ENCODE measurements at regions not wholly inside any gene's neighbourhood (a gene's known extent, or its start where the extent isn't known, plus 50 kb on each side); places are given as distances from the start of the nearest gene placed in this dataset.

DNA sequence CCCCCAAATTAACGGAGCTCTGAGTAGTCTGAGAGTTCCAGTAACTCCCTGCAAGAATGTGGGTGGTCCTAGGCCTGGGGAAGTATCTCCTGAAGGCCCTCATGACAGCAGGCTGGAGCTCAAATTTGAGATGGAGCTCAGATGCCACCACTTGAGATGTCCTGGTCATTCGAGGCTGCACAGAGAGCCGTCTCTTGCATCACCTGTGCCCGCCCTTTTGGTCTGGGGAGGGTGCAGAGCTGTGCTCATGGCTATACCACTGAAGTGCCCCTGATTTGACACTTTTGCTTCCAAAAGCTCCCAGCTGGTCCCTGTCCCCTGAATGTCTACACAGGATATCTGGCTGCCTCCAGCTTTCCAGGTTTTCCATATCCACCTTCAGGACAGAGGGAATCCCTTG is 214.0 kb upstream of the B3GAT1 start:
- in situ Hi-C loops (cut with MboI; ENCODE audit: low sequenced_read_pairs, unreplicated experiment), result no loop called here
- no peak for DNase-seq (ENCODE audit: low spot score)
- TF ChIP-seq, protein P1, sequence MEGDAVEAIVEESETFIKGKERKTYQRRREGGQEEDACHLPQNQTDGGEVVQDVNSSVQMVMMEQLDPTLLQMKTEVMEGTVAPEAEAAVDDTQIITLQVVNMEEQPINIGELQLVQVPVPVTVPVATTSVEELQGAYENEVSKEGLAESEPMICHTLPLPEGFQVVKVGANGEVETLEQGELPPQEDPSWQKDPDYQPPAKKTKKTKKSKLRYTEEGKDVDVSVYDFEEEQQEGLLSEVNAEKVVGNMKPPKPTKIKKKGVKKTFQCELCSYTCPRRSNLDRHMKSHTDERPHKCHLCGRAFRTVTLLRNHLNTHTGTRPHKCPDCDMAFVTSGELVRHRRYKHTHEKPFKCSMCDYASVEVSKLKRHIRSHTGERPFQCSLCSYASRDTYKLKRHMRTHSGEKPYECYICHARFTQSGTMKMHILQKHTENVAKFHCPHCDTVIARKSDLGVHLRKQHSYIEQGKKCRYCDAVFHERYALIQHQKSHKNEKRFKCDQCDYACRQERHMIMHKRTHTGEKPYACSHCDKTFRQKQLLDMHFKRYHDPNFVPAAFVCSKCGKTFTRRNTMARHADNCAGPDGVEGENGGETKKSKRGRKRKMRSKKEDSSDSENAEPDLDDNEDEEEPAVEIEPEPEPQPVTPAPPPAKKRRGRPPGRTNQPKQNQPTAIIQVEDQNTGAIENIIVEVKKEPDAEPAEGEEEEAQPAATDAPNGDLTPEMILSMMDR (IDR thresholded peaks at IDR 0.05; ENCODE audit: borderline replicate concordance, control extremely low read depth, extremely low read depth, insufficient read depth, missing control alignments), result no peak

DNA sequence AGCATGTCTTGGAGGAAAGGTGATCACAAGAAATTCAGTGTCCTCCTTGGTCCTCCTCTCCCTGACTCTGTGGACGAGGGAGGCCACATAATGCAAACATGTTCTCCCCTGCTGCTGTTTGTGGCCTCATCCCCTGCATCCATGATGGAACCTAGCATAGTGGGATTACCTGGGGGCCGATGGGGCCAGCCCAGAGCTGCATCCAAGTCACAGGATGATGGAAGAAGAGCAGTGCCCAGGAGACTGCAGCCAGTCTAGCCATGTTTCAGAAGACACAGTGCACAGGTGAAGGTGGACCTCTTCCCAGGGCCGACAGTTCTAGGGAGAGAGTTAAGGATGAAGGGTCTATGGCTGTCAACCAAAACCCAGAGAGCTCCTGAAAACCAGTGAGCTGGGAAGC is 213.6 kb upstream of the B3GAT1 start:
- TF ChIP-seq, protein P1 (IDR thresholded peaks at IDR 0.05; ENCODE audit: borderline replicate concordance, control extremely low read depth, extremely low read depth, insufficient read depth, missing control alignments), result no peak
- in situ Hi-C loops (cut with MboI; ENCODE audit: low sequenced_read_pairs, unreplicated experiment), result no loop called here
- no peak for DNase-seq (ENCODE audit: low spot score)

DNA sequence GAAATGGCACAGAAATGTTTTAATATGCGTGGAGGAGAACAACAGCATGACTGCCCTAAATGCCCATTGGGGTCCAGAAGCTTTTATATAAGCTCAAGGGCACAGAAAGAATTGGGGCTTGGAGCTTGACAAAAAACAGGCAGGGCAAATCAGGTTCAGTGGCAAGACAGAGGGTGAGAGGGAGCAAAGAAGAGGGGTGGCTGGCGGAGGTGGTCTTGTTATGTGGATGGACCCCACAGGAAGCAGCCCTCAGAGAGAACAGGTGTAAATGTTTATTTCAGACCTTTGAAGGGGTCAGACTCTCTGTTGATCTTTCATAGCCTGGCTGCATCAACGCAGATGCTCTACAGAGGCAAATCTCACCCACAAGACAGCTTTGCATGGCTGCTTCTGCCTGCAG is 213.1 kb upstream of the B3GAT1 start:
- TF ChIP-seq, protein P1 (IDR thresholded peaks at IDR 0.05; ENCODE audit: borderline replicate concordance, control extremely low read depth, extremely low read depth, insufficient read depth, missing control alignments), result no peak
- no peak for DNase-seq (ENCODE audit: low spot score)
- in situ Hi-C loops (cut with MboI; ENCODE audit: low sequenced_read_pairs, unreplicated experiment), result no loop called here

DNA sequence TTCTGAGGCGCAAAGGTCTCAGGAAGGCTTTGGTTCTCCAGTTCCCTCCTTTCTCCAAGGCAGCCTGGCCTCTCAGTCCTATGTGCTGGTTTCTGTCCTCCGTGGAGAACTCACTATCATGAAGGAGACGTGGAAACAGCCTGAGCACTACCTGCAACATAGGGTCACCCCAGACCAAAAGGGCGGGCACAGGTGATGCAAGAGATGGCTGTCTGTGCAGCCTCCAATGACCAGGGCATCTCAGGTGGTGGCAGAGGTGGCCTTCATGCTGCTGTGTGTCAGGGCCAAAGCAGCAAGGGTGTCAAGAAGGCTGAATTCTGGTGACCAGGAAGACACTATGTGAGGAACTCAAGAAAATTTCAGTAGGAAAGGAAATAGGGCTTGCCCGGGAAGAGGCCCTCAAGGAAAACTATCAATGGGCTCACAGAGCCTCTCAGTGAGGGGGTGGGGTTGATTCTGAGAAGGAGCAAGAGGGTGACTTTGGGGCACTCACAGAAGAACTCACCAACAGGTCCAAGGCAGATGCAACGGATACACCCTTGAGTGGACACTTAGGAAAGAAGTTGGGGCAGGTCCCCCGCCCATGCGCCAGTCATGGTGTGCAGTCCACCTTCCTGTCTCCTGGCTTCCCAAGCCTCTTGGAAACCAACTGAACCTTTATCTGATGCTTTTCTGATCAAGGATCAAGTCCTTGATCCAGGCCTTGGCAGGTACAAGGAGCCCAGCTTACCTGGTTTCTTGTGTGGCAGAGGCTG is 212.3 kb upstream of the B3GAT1 start:
- TF ChIP-seq, protein P1 (IDR thresholded peaks at IDR 0.05; ENCODE audit: borderline replicate concordance, control extremely low read depth, extremely low read depth, insufficient read depth, missing control alignments), result no peak
- DNase-seq (ENCODE audit: low spot score), result no peak
- in situ Hi-C loops (cut with MboI; ENCODE audit: low sequenced_read_pairs, unreplicated experiment), result no loop called here

DNA sequence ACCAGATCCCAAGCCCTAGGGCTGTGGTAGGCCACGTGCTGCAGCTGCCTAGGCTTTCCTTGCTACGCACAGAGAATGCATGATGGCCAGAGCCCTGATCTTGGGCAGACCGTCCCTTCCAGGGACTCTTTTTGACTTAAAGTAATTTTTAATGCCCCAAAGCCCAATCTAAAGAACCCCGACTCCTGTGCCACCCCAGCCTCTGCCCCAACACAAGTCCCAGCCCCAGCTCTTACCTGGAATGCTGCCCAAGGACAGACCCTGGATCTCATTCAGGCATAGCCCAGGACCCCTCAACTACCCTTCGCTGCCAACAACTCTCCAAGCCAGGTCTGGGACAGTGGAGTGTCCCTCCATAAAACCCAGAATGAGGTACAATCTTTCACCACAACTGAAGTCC is 211.7 kb upstream of the B3GAT1 start:
- no peak for DNase-seq (ENCODE audit: low spot score)
- in situ Hi-C loops (cut with MboI; ENCODE audit: low sequenced_read_pairs, unreplicated experiment), result no loop called here
- TF ChIP-seq, protein P1 (IDR thresholded peaks at IDR 0.05; ENCODE audit: borderline replicate concordance, control extremely low read depth, extremely low read depth, insufficient read depth, missing control alignments), result no peak

DNA sequence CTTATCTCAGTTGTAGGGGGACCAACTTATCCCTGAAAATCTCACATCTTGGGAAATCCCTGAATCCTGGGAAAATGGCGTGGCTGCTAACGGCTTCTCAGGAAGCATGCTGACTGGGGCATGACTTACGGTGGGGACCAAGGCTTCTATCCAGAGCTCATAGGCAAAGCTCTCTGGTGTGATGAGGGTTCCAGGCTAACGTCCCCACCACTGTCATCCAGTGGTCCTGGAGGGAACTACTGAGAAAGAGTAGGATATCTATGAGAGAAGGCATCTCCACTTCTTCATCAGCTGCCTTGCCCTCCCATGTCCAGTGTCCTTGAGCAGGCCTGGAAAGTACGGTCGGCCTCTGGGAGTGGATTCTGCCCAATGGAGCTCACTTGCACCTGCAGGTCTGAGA is 210.4 kb upstream of the B3GAT1 start:
- in situ Hi-C loops (cut with MboI; ENCODE audit: low sequenced_read_pairs, unreplicated experiment), result no loop called here
- TF ChIP-seq, protein P1 (IDR thresholded peaks at IDR 0.05; ENCODE audit: borderline replicate concordance, control extremely low read depth, extremely low read depth, insufficient read depth, missing control alignments), result no peak
- no peak for DNase-seq (ENCODE audit: low spot score)

Measured in GM13976 (cell line).